Prostate gland (tissue), 2 donors: ENCODE measurements at regions not wholly inside any gene's neighbourhood (a gene's known extent, or its start where the extent isn't known, plus 50 kb on each side); places are given as distances from the start of the nearest gene placed in this dataset.

Source experiments
- POLR2A ChIP-seq: fragments of 450-650 bp; IDR thresholded peaks from one replicate; pipeline ENCODE4 v1.6.1; 2016; ENCODE audit warnings: antibody characterized with exemption, mild to moderate bottlenecking
- POLR2AphosphoS5 ChIP-seq: sonication (generic); formaldehyde crosslinking; IDR thresholded peaks from one replicate; pipeline ENCODE4 v1.6.1; 2017; ENCODE audit warnings: antibody characterized with exemption
- TF ChIP-seq, protein P1 (sequence below), 4 experiments: fragments of 200-600 bp in 2 of 4; fragments of 450-650 bp in 2 of 4; sonication (generic) in 2 of 4; IDR thresholded peaks; 1 replicate in 3 of 4; 2 replicates in 1 of 4; pipeline ENCODE4 v1.5.1; 2016 to 2019; ENCODE audit warnings: antibody characterized with exemption in 4 of 4, mild to moderate bottlenecking in 2 of 4, moderate library complexity in 2 of 4

DNA sequence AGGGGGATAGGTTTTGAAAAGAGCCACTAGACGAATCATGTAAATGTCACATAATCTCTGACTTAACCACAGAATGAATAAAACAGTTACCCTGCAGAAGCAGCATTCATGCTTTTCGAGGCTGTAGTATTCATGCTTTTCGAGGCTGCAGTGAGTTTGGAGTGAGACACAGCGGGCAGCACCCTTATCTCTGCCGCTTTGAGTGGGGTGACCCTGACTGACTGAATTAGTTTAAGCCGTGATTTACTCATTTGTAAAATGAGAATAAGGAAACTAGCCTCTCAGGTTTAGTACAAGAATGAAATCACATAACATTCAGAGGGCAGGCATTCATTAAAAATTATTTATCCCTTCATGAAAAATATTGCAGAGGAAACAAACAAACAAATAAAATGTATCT is 92.8 kb upstream of the KMT2C start:
- TF ChIP-seq, protein P1, sequence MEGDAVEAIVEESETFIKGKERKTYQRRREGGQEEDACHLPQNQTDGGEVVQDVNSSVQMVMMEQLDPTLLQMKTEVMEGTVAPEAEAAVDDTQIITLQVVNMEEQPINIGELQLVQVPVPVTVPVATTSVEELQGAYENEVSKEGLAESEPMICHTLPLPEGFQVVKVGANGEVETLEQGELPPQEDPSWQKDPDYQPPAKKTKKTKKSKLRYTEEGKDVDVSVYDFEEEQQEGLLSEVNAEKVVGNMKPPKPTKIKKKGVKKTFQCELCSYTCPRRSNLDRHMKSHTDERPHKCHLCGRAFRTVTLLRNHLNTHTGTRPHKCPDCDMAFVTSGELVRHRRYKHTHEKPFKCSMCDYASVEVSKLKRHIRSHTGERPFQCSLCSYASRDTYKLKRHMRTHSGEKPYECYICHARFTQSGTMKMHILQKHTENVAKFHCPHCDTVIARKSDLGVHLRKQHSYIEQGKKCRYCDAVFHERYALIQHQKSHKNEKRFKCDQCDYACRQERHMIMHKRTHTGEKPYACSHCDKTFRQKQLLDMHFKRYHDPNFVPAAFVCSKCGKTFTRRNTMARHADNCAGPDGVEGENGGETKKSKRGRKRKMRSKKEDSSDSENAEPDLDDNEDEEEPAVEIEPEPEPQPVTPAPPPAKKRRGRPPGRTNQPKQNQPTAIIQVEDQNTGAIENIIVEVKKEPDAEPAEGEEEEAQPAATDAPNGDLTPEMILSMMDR (IDR thresholded peaks at IDR 0.05): no peak
- TF ChIP-seq POLR2A: no peak
- no peak for TF ChIP-seq POLR2AphosphoS5
